ENCODE measurements at regions not wholly inside any gene's neighbourhood (a gene's known extent, or its start where the extent isn't known, plus 50 kb on each side); places are given as distances from the start of the nearest gene placed in this dataset.

GRCh38 chr16:10308305-10309193, 77.3 kb upstream of the ATF7IP2 start:
- TF ChIP-seq POLR2AphosphoS5 (IDR thresholded peaks at IDR 0.05; ENCODE audit: low read depth, low read length), result no peak
- TF ChIP-seq TAF1 (IDR thresholded peaks at IDR 0.05; ENCODE audit: borderline replicate concordance, low read depth, low read length), result no peak
- TF ChIP-seq POLR2A (IDR thresholded peaks at IDR 0.05; ENCODE audit: low read depth, low read length), result no peak

Measured in GM12892 (cell line).